SK-N-SH treated with all-trans-retinoic acid at 6 μM for 48 hours (cell line): ENCODE measurements at regions not wholly inside any gene's neighbourhood (a gene's known extent, or its start where the extent isn't known, plus 50 kb on each side); places are given as distances from the start of the nearest gene placed in this dataset.

ENCODE experiments used
- ATAC-seq: fragments of 200-7000 bp; cut with Tn5 transposase; 3 replicates; pipeline ENCODE4 v1.9.1; 2020; ENCODE audit warnings: mild to moderate bottlenecking, moderate library complexity
- ARNTL ChIP-seq: fragments of 450-650 bp; formaldehyde crosslinking; IDR thresholded peaks from 2 replicates; pipeline ENCODE4 v1.5.0; 2020; ENCODE audit warnings: low read depth, mild to moderate bottlenecking, moderate library complexity, borderline replicate concordance
- BACH2 ChIP-seq: fragments of 250-450 bp; sonication (Bioruptor Pico); IDR thresholded peaks from 2 replicates; pipeline ENCODE4 v1.9.0; 2021; ENCODE audit warnings: mild to moderate bottlenecking, borderline replicate concordance
- ESRRG ChIP-seq: fragments of 250-450 bp; sonication (Bioruptor Pico); IDR thresholded peaks from 2 replicates; pipeline ENCODE4 v1.6.1; 2021; ENCODE audit warnings: mild to moderate bottlenecking
- GLIS3 ChIP-seq: fragments of 250-450 bp; sonication (Bioruptor Pico); IDR thresholded peaks from 2 replicates; pipeline ENCODE4 v1.5.0; 2020; ENCODE audit warnings: mild to moderate bottlenecking, moderate library complexity
- ISL1 ChIP-seq: fragments of 250-450 bp; sonication (Bioruptor Pico); IDR thresholded peaks from 2 replicates; pipeline ENCODE4 v2.1.2; 2022; ENCODE audit warnings: mild to moderate bottlenecking, moderate library complexity
- OSR1 ChIP-seq: fragments of 250-450 bp; sonication (Bioruptor Pico); IDR thresholded peaks from 2 replicates; pipeline ENCODE4 v1.8.0; 2022; ENCODE audit warnings: moderate library complexity, mild to moderate bottlenecking, inconsistent platforms
- SNAI2 ChIP-seq: fragments of 250-450 bp; sonication (Bioruptor Pico); IDR thresholded peaks from 2 replicates; pipeline ENCODE4 v1.5.0; 2020; ENCODE audit warnings: mild to moderate bottlenecking, moderate library complexity
- TCF4 ChIP-seq: fragments of 250-450 bp; sonication (Bioruptor Pico); IDR thresholded peaks from 2 replicates; pipeline ENCODE4 v1.8.0; 2021; ENCODE audit warnings: mild to moderate bottlenecking, moderate library complexity, borderline replicate concordance
- TOX ChIP-seq: fragments of 250-450 bp; sonication (Bioruptor Pico); IDR thresholded peaks from 2 replicates; pipeline ENCODE4 v1.8.0; 2021; ENCODE audit warnings: mild to moderate bottlenecking, moderate library complexity, borderline replicate concordance
- ZC3H10 ChIP-seq: fragments of 250-450 bp; sonication (Bioruptor Pico); IDR thresholded peaks from 2 replicates; pipeline ENCODE4 v1.5.1; 2021; ENCODE audit warnings: mild to moderate bottlenecking, moderate library complexity
- ZFP3 ChIP-seq: fragments of 250-450 bp; sonication (Bioruptor Pico); IDR thresholded peaks from 2 replicates; pipeline ENCODE4 v1.5.0; 2020; ENCODE audit warnings: mild to moderate bottlenecking, moderate library complexity
- ZFP30 ChIP-seq: fragments of 450-650 bp; formaldehyde crosslinking; IDR thresholded peaks from 2 replicates; pipeline ENCODE4 v1.5.0; 2022; ENCODE audit warnings: mild to moderate bottlenecking, moderate library complexity
- ZNF565 ChIP-seq: fragments of 450-650 bp; formaldehyde crosslinking; conservative IDR thresholded peaks from 2 replicates; pipeline ENCODE4 v1.5.0; 2020; ENCODE audit warnings: low read depth, mild to moderate bottlenecking, moderate library complexity
- ZNF70 ChIP-seq: fragments of 450-650 bp; formaldehyde crosslinking; IDR thresholded peaks from 2 replicates; pipeline ENCODE4 v1.5.0; 2020; ENCODE audit warnings: mild to moderate bottlenecking, moderate library complexity
- ZNF8 ChIP-seq: fragments of 450-650 bp; formaldehyde crosslinking; IDR thresholded peaks from 2 replicates; pipeline ENCODE4 v1.5.0; 2020; ENCODE audit warnings: mild to moderate bottlenecking, moderate library complexity
- TF ChIP-seq, protein P1 (sequence below): fragments of 250-450 bp; sonication (Bioruptor Pico); IDR thresholded peaks from 2 replicates; pipeline ENCODE4 v1.5.1; 2021; ENCODE audit warnings: mild to moderate bottlenecking, moderate library complexity
- TF ChIP-seq, protein P2 (sequence below): fragments of 250-450 bp; sonication (Bioruptor Pico); IDR thresholded peaks from 2 replicates; pipeline ENCODE4 v1.8.0; 2020; ENCODE audit warnings: mild to moderate bottlenecking, moderate library complexity, borderline replicate concordance
- TF ChIP-seq, protein P3 (sequence below): fragments of 250-450 bp; sonication (Bioruptor Pico); IDR thresholded peaks from 2 replicates; pipeline ENCODE4 v1.5.0; 2020; ENCODE audit warnings: mild to moderate bottlenecking, moderate library complexity

DNA sequence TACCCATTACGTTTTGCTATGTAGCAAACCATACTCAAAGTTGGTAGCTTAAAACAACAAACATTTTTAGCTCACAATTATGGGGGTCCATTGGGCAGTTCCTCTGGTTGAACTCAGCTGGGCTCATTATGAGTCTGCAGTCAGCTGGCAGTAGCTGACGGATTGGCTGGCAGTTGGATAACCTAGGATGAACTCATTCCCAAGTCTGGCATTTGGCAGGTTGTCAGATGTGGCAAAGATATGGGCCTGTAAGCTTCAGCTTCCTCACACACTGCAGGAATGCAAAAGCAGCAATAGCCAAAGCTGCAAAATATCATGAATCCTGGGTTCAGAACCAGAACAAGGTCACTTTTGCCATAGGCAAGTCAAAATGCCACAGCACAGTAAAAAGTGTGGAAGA, 412.2 kb upstream of the SORCS1 start:
- ATAC-seq = peak; percentile 80
- TF ChIP-seq, protein P1, sequence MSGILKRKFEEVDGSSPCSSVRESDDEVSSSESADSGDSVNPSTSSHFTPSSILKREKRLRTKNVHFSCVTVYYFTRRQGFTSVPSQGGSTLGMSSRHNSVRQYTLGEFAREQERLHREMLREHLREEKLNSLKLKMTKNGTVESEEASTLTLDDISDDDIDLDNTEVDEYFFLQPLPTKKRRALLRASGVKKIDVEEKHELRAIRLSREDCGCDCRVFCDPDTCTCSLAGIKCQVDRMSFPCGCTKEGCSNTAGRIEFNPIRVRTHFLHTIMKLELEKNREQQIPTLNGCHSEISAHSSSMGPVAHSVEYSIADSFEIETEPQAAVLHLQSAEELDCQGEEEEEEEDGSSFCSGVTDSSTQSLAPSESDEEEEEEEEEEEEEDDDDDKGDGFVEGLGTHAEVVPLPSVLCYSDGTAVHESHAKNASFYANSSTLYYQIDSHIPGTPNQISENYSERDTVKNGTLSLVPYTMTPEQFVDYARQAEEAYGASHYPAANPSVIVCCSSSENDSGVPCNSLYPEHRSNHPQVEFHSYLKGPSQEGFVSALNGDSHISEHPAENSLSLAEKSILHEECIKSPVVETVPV (CRISPR knock-in tag) = no peak
- TF ChIP-seq OSR1 (CRISPR knock-in tag) = no peak
- TF ChIP-seq BACH2 (CRISPR knock-in tag) = no peak
- no peak for TF ChIP-seq ZFP3
- no peak for TF ChIP-seq TCF4 (CRISPR knock-in tag)
- TF ChIP-seq ZFP30 (CRISPR knock-in tag) = no peak

DNA sequence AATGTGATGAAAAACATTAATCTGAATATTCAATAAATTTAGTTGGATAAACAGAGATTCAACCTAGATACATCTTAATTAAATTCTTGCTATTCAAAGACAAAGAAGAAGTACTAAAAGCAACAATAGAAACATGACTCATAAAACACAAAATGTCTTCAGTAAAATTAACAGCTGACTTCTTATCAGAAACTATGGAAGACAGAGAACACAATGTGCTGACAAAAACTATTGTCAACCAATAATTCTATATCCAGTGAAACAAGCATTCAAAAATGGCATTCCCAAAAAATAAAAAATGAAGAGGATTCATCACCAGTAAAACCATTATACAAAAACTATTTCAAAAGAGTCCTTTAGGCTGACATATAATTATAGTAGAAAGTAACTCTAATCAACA, 400.5 kb upstream of the SORCS1 start:
- ATAC-seq = no peak
- TF ChIP-seq ZFP3 (no peak), ESRRG (CRISPR knock-in tag) (no peak), ZC3H10 (CRISPR knock-in tag) (no peak), TCF4 (CRISPR knock-in tag) (no peak), BACH2 (CRISPR knock-in tag) (no peak), SNAI2 (no peak), ISL1 (CRISPR knock-in tag) (no peak)
- TF ChIP-seq, protein P2, sequence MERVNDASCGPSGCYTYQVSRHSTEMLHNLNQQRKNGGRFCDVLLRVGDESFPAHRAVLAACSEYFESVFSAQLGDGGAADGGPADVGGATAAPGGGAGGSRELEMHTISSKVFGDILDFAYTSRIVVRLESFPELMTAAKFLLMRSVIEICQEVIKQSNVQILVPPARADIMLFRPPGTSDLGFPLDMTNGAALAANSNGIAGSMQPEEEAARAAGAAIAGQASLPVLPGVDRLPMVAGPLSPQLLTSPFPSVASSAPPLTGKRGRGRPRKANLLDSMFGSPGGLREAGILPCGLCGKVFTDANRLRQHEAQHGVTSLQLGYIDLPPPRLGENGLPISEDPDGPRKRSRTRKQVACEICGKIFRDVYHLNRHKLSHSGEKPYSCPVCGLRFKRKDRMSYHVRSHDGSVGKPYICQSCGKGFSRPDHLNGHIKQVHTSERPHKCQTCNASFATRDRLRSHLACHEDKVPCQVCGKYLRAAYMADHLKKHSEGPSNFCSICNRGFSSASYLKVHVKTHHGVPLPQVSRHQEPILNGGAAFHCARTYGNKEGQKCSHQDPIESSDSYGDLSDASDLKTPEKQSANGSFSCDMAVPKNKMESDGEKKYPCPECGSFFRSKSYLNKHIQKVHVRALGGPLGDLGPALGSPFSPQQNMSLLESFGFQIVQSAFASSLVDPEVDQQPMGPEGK = no peak

DNA sequence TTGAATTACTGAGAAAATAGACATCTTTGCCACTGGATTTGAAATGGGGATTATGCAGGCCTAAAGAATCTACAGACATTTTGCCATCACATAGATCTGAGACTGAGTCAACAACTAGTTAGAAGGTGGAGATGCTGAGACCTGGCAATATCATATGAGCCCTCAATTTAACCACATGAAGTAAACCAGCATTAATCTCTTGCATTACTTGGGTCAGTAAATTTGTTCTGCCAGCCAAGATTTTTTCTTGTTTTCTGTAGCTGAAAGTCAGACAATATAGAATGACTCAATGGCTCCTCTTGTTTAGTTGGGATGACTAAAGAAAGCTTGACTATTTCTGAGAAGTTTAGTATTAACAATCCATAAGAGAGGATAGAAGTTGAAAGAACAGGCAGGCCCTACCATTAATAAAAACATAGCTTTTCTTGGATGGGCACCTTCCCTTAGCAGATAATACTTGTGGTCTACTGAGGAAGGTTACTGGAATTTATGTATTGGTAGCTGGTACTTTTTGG, 396.7 kb upstream of the SORCS1 start:
- no peak for ATAC-seq
- no peak for TF ChIP-seq ZFP30 (CRISPR knock-in tag)
- TF ChIP-seq ZNF70 (CRISPR knock-in tag) = no peak
- TF ChIP-seq ZFP3 = no peak
- TF ChIP-seq, protein P1 (CRISPR knock-in tag) = no peak
- TF ChIP-seq ESRRG (CRISPR knock-in tag) = no peak
- no peak for TF ChIP-seq ARNTL (CRISPR knock-in tag)
- no peak for TF ChIP-seq TCF4 (CRISPR knock-in tag)
- no peak for TF ChIP-seq TOX (CRISPR knock-in tag)
- TF ChIP-seq, protein P2 = no peak
- TF ChIP-seq, protein P3, sequence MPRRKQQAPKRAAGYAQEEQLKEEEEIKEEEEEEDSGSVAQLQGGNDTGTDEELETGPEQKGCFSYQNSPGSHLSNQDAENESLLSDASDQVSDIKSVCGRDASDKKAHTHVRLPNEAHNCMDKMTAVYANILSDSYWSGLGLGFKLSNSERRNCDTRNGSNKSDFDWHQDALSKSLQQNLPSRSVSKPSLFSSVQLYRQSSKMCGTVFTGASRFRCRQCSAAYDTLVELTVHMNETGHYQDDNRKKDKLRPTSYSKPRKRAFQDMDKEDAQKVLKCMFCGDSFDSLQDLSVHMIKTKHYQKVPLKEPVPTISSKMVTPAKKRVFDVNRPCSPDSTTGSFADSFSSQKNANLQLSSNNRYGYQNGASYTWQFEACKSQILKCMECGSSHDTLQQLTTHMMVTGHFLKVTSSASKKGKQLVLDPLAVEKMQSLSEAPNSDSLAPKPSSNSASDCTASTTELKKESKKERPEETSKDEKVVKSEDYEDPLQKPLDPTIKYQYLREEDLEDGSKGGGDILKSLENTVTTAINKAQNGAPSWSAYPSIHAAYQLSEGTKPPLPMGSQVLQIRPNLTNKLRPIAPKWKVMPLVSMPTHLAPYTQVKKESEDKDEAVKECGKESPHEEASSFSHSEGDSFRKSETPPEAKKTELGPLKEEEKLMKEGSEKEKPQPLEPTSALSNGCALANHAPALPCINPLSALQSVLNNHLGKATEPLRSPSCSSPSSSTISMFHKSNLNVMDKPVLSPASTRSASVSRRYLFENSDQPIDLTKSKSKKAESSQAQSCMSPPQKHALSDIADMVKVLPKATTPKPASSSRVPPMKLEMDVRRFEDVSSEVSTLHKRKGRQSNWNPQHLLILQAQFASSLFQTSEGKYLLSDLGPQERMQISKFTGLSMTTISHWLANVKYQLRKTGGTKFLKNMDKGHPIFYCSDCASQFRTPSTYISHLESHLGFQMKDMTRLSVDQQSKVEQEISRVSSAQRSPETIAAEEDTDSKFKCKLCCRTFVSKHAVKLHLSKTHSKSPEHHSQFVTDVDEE = no peak
- TF ChIP-seq ZNF8 (CRISPR knock-in tag) = no peak
- no peak for TF ChIP-seq ZNF565
- TF ChIP-seq GLIS3 (CRISPR knock-in tag) = no peak
- TF ChIP-seq ISL1 (CRISPR knock-in tag) = no peak
- TF ChIP-seq, all 23 proteins: peak for 0

DNA sequence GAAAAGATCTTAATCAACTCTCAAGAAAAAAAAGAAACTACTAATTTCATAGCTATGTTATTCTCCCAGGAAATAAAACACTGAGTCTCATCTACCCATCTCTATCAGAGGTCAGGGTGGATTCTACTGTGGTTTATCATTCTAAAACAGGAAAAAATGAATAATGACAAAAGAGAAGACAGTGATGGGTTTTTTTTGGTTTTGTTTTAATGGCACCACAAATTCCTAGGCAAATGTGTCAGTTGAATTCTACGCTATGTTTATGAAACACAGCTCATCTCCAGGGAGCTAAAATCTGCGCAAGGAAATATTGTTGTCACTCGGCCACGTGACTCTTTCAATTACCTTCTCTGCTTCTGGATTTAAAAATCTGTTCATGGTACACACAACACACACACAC, 393.4 kb upstream of the SORCS1 start:
- no peak for ATAC-seq
- TF ChIP-seq ZFP3 (no peak), ZNF8 (CRISPR knock-in tag) (no peak)
- TF ChIP-seq, protein P3 = no peak
